ENCODE measurements at regions not wholly inside any gene's neighbourhood (a gene's known extent, or its start where the extent isn't known, plus 50 kb on each side); places are given as distances from the start of the nearest gene placed in this dataset.

DNA sequence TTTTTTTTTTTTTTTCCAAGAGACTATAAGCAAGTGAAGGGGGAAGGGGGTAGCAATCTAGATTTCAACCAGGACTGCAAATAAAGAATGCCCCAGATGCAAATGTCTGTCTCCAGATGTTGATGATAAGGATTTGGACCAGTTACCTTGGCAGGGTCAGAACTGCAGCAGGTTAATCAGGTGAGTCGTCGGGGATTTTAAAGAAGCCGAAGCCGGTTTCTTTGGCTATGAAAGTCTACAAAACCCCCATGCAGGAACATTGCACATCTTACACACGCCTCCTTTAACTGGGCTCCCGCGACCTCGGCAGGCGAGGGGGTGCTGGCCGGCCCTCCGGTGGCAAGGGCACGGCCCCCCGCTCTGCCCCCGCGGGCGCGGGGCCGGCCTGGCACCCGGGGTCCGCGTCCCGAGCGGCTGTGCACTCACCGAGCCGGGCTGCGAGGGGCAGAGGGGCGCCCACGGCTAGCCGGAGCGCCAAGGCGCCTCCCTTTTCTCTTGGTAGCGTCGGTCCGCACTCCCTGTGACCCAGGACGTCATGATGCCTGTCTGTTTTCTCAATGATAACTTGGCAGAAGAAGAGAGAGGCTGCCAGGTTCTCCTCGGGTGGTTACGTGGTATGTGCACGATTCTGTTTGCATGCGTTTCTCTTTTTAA lies 366.3 kb upstream of the ESRRG start:
- WGBS (ENCODE audit: extremely low coverage, insufficient coverage, low lambda C conversion rate), result no CpG with 5 or more reads among the region's 39 CpGs
- no peaks in the 10 kb centered on the region for H3K79me1 ChIP-seq (ENCODE audit: low read length)
- no peak overlapping the region for H2AK5ac ChIP-seq (ENCODE audit: low read length)
- no peak overlapping the region for H2BK15ac ChIP-seq (replicated peaks; ENCODE audit: low read depth)
- no peaks in the 10 kb centered on the region for H3K36me3 ChIP-seq (ENCODE audit: control insufficient read depth, insufficient read depth, low read length)
- peaks cover 15% of the 10 kb centered on the region for H3K27me3 ChIP-seq (ENCODE audit: insufficient read depth, low read length, poor library complexity)
- no peak overlapping the region for H2BK120ac ChIP-seq (ENCODE audit: low read depth, low read length)
- H3K4me1 ChIP-seq (ENCODE audit: control insufficient read depth, low read depth, low read length), result peaks cover 2% of the 10 kb centered on the region
- H4K5ac ChIP-seq (ENCODE audit: low read length), result no peak overlapping the region
- H4K8ac ChIP-seq (ENCODE audit: low read depth, low read length), result no peak overlapping the region
- H3K4me3 ChIP-seq (ENCODE audit: low read length), result peak overlapping the region; percentile 17
- no peak overlapping the region for H3K27ac ChIP-seq (ENCODE audit: low read depth, low read length)
- peak overlapping the region; percentile 56 for H3K4me2 ChIP-seq (ENCODE audit: low read length)
- no peak overlapping the region for H3K4ac ChIP-seq (ENCODE audit: low read depth, low read length)
- H3K9ac ChIP-seq (ENCODE audit: low read length), result peak overlapping the region; percentile 24
- peak overlapping the region; percentile 76 for H3K18ac ChIP-seq (ENCODE audit: low read length)
- no peak overlapping the region for H3K23ac ChIP-seq (ENCODE audit: low read length)
- no peak for DNase-seq
- H3K79me2 ChIP-seq (ENCODE audit: control insufficient read depth, insufficient read depth, low read length), result no peaks in the 10 kb centered on the region
- no peak overlapping the region for H2BK5ac ChIP-seq (ENCODE audit: low read length)
- peak overlapping the region; percentile 73 for H3K56ac ChIP-seq (ENCODE audit: low read length)

GRCh38 chr1:217088521-217089284 lies 365.5 kb upstream of the ESRRG start:
- no peak overlapping the region for H2BK15ac ChIP-seq (replicated peaks; ENCODE audit: low read depth)
- peak overlapping the region; percentile 34 for H3K9ac ChIP-seq (ENCODE audit: low read length)
- no peak overlapping the region for H4K8ac ChIP-seq (ENCODE audit: low read depth, low read length)
- no peak overlapping the region for H3K18ac ChIP-seq (ENCODE audit: low read length)
- peak; percentile 39 for DNase-seq
- H3K79me1 ChIP-seq (ENCODE audit: low read length), result no peaks in the 10 kb centered on the region
- no peak overlapping the region for H3K23ac ChIP-seq (ENCODE audit: low read length)
- H3K4ac ChIP-seq (ENCODE audit: low read depth, low read length), result no peak overlapping the region
- H3K4me1 ChIP-seq (ENCODE audit: control insufficient read depth, low read depth, low read length), result peaks cover 2% of the 10 kb centered on the region
- peak overlapping the region; percentile 54 for H3K4me3 ChIP-seq (ENCODE audit: low read length)
- H3K36me3 ChIP-seq (ENCODE audit: control insufficient read depth, insufficient read depth, low read length), result no peaks in the 10 kb centered on the region
- H4K5ac ChIP-seq (ENCODE audit: low read length), result no peak overlapping the region
- WGBS (ENCODE audit: extremely low coverage, insufficient coverage, low lambda C conversion rate), result no CpG with 5 or more reads among the region's 13 CpGs
- peaks cover 15% of the 10 kb centered on the region for H3K27me3 ChIP-seq (ENCODE audit: insufficient read depth, low read length, poor library complexity)
- no peak overlapping the region for H2BK5ac ChIP-seq (ENCODE audit: low read length)
- peak overlapping the region; percentile 56 for H3K4me2 ChIP-seq (ENCODE audit: low read length)
- no peak overlapping the region for H3K27ac ChIP-seq (ENCODE audit: low read depth, low read length)
- no peak overlapping the region for H2BK120ac ChIP-seq (ENCODE audit: low read depth, low read length)
- H3K79me2 ChIP-seq (ENCODE audit: control insufficient read depth, insufficient read depth, low read length), result no peaks in the 10 kb centered on the region
- no peak overlapping the region for H2AK5ac ChIP-seq (ENCODE audit: low read length)
- H3K56ac ChIP-seq (ENCODE audit: low read length), result peak overlapping the region; percentile 56

- Histone ChIP-seq H3K4ac (ENCODE audit: low read depth, low read length) (no peak overlapping the region), H3K4me1 (ENCODE audit: control insufficient read depth, low read depth, low read length) (peaks cover 2% of the 10 kb centered on the region), H2BK120ac (ENCODE audit: low read depth, low read length) (no peak overlapping the region), H3K79me2 (ENCODE audit: control insufficient read depth, insufficient read depth, low read length) (no peaks in the 10 kb centered on the region), H3K23ac (ENCODE audit: low read length) (no peak overlapping the region), H3K36me3 (ENCODE audit: control insufficient read depth, insufficient read depth, low read length) (no peaks in the 10 kb centered on the region), H4K5ac (ENCODE audit: low read length) (no peak overlapping the region), H4K8ac (ENCODE audit: low read depth, low read length) (peak overlapping the region; percentile 76), H2BK5ac (ENCODE audit: low read length) (no peak overlapping the region), H3K56ac (ENCODE audit: low read length) (no peak overlapping the region), H3K9ac (ENCODE audit: low read length) (no peak overlapping the region), H3K4me2 (ENCODE audit: low read length) (no peak overlapping the region), H3K27ac (ENCODE audit: low read depth, low read length) (no peak overlapping the region), H3K79me1 (ENCODE audit: low read length) (no peaks in the 10 kb centered on the region), H3K4me3 (ENCODE audit: low read length) (no peak overlapping the region), H3K27me3 (ENCODE audit: insufficient read depth, low read length, poor library complexity) (peaks cover 15% of the 10 kb centered on the region), H3K18ac (ENCODE audit: low read length) (no peak overlapping the region), H2AK5ac (ENCODE audit: low read length) (no peak overlapping the region), H2BK15ac (replicated peaks; ENCODE audit: low read depth) (no peak overlapping the region)
- WGBS (ENCODE audit: extremely low coverage, insufficient coverage, low lambda C conversion rate), result no CpG with 5 or more reads among the region's 3 CpGs
- DNase-seq, result no peak
Observed at GRCh38 chr1:217088011-217088410, 364.8 kb upstream of the ESRRG start.

GRCh38 chr1:217079584-217079983 lies 356.4 kb upstream of the ESRRG start:
- Histone ChIP-seq H2BK15ac (replicated peaks; ENCODE audit: low read depth) (no peak overlapping the region), H3K4me2 (ENCODE audit: low read length) (no peak overlapping the region), H3K4me3 (ENCODE audit: low read length) (no peak overlapping the region), H3K27ac (ENCODE audit: low read depth, low read length) (no peak overlapping the region), H3K56ac (ENCODE audit: low read length) (no peak overlapping the region), H3K36me3 (ENCODE audit: control insufficient read depth, insufficient read depth, low read length) (no peaks in the 10 kb centered on the region), H4K8ac (ENCODE audit: low read depth, low read length) (no peak overlapping the region), H3K79me2 (ENCODE audit: control insufficient read depth, insufficient read depth, low read length) (no peaks in the 10 kb centered on the region), H4K5ac (ENCODE audit: low read length) (no peak overlapping the region), H2AK5ac (ENCODE audit: low read length) (no peak overlapping the region), H2BK5ac (ENCODE audit: low read length) (no peak overlapping the region), H3K4me1 (ENCODE audit: control insufficient read depth, low read depth, low read length) (peaks cover 3% of the 10 kb centered on the region), H3K9ac (ENCODE audit: low read length) (no peak overlapping the region), H3K4ac (ENCODE audit: low read depth, low read length) (no peak overlapping the region), H3K27me3 (ENCODE audit: insufficient read depth, low read length, poor library complexity) (no peaks in the 10 kb centered on the region), H3K79me1 (ENCODE audit: low read length) (no peaks in the 10 kb centered on the region), H3K23ac (ENCODE audit: low read length) (no peak overlapping the region), H2BK120ac (ENCODE audit: low read depth, low read length) (no peak overlapping the region), H3K18ac (ENCODE audit: low read length) (no peak overlapping the region)
- WGBS (ENCODE audit: extremely low coverage, insufficient coverage, low lambda C conversion rate), result no CpG with 5 or more reads among the region's 3 CpGs
- no peak for DNase-seq

- H2BK5ac ChIP-seq (ENCODE audit: low read length), result no peak overlapping the region
- no CpG with 5 or more reads among the region's 1 CpG for WGBS (ENCODE audit: extremely low coverage, insufficient coverage, low lambda C conversion rate)
- no peaks in the 10 kb centered on the region for H3K79me2 ChIP-seq (ENCODE audit: control insufficient read depth, insufficient read depth, low read length)
- no peak for DNase-seq
- H3K27ac ChIP-seq (ENCODE audit: low read depth, low read length), result no peak overlapping the region
- H3K4me2 ChIP-seq (ENCODE audit: low read length), result no peak overlapping the region
- H3K4me1 ChIP-seq (ENCODE audit: control insufficient read depth, low read depth, low read length), result peaks cover 3% of the 10 kb centered on the region
- H3K27me3 ChIP-seq (ENCODE audit: insufficient read depth, low read length, poor library complexity), result no peaks in the 10 kb centered on the region
- no peaks in the 10 kb centered on the region for H3K79me1 ChIP-seq (ENCODE audit: low read length)
- H4K8ac ChIP-seq (ENCODE audit: low read depth, low read length), result no peak overlapping the region
- no peak overlapping the region for H3K23ac ChIP-seq (ENCODE audit: low read length)
- no peaks in the 10 kb centered on the region for H3K36me3 ChIP-seq (ENCODE audit: control insufficient read depth, insufficient read depth, low read length)
- no peak overlapping the region for H2AK5ac ChIP-seq (ENCODE audit: low read length)
- no peak overlapping the region for H2BK120ac ChIP-seq (ENCODE audit: low read depth, low read length)
- no peak overlapping the region for H3K9ac ChIP-seq (ENCODE audit: low read length)
- no peak overlapping the region for H4K5ac ChIP-seq (ENCODE audit: low read length)
- H2BK15ac ChIP-seq (replicated peaks; ENCODE audit: low read depth), result no peak overlapping the region
- no peak overlapping the region for H3K56ac ChIP-seq (ENCODE audit: low read length)
- no peak overlapping the region for H3K18ac ChIP-seq (ENCODE audit: low read length)
- H3K4me3 ChIP-seq (ENCODE audit: low read length), result no peak overlapping the region
- no peak overlapping the region for H3K4ac ChIP-seq (ENCODE audit: low read depth, low read length)
Observed at GRCh38 chr1:217078959-217079358, 355.7 kb upstream of the ESRRG start.

Data from mesendoderm (in vitro differentiated cells).